Testis (tissue), 2 donors: ENCODE measurements at regions not wholly inside any gene's neighbourhood (a gene's known extent, or its start where the extent isn't known, plus 50 kb on each side); places are given as distances from the start of the nearest gene placed in this dataset.
A peak's percentile ranks its signal among the peaks of the same experiment; 100 is the strongest.

Source experiments
- DNase-seq: peaks from one replicate; pipeline ENCODE4 v3.0.0-alpha.2; 2019
- H3K27ac ChIP-seq, 2 donors: fragments of 200-600 bp; sonication (generic); one replicate each; pipeline ENCODE4 v1.5.1; 2019
- H3K27me3 ChIP-seq: fragments of 200-600 bp; sonication (generic); one replicate; pipeline ENCODE4 v1.5.1; 2019
- H3K36me3 ChIP-seq: fragments of 200-600 bp; sonication (generic); one replicate; pipeline ENCODE4 v1.5.1; 2017; ENCODE audit warnings: low read depth; ENCODE audit errors: missing control alignments
- H3K4me1 ChIP-seq: fragments of 200-600 bp; sonication (generic); one replicate; pipeline ENCODE4 v1.5.1; 2019
- H3K4me3 ChIP-seq, 2 donors: fragments of 200-600 bp; sonication (generic); one replicate each; pipeline ENCODE4 v1.5.1; 2017 to 2019
- H3K9me3 ChIP-seq: fragments of 200-600 bp; sonication (generic); one replicate; pipeline ENCODE4 v1.5.1; 2017
- CTCF ChIP-seq, 3 experiments: fragments of 450-650 bp in 2 of 3; fragments of 200-600 bp in 1 of 3; sonication (generic) in 1 of 3; IDR thresholded peaks; one replicate each; pipeline ENCODE4 v1.5.1; 2016 to 2019; ENCODE audit warnings: antibody characterized with exemption in 3 of 3, mild to moderate bottlenecking in 2 of 3, moderate library complexity in 1 of 3
- POLR2A ChIP-seq: fragments of 450-650 bp; IDR thresholded peaks from one replicate; pipeline ENCODE4 v1.6.1; 2017; ENCODE audit warnings: antibody characterized with exemption, mild to moderate bottlenecking, moderate library complexity
- WGBS, 2 donors: methylation state at CpG; one replicate each; pipeline ENCODE4 v1.1.5; 2018; 5-methylcytosine and 5-hydroxymethylcytosine counted together
- intact Hi-C: fragments of 100-400 bp; cut with DNase I; formaldehyde crosslinking; loops from one replicate; pipeline ENCODE4 v1.15.1; 2023; ENCODE audit warnings: low total_unique reads

GRCh38 chr10:30190577-30191552 is 131.5 kb upstream of the JCAD start:
- DNase-seq, result peak; percentile 89
- H3K27ac ChIP-seq, result peak overlapping the region; percentile 31 to 66
- H3K27me3 ChIP-seq, result no peaks in the 10 kb centered on the region
- peaks cover 7% of the 10 kb centered on the region for H3K4me1 ChIP-seq
- no peak for TF ChIP-seq CTCF (IDR thresholded peaks at IDR 0.05)
- no peak for TF ChIP-seq POLR2A
- H3K36me3 ChIP-seq, result no peaks in the 10 kb centered on the region
- H3K4me3 ChIP-seq, result no peak overlapping the region
- 59 to 75% methylated on average over 14 of the region's 14 CpGs for WGBS, 2 donors
- H3K9me3 ChIP-seq, result no peaks in the 10 kb centered on the region
- intact Hi-C loops, result no loop called here

- 74 to 75% methylated on average over 4 of the region's 4 CpGs for WGBS, 2 donors
- DNase-seq, result no peak
- no peak for TF ChIP-seq POLR2A
- no peak for TF ChIP-seq CTCF (IDR thresholded peaks at IDR 0.05)
- no peaks in the 10 kb centered on the region for H3K27me3 ChIP-seq
- H3K27ac ChIP-seq, result peak overlapping the region in 1 of 2 donors; percentile 23
- intact Hi-C loops, result no loop called here
- H3K4me3 ChIP-seq, result no peak overlapping the region
- H3K36me3 ChIP-seq, result no peaks in the 10 kb centered on the region
- peaks cover 21% of the 10 kb centered on the region for H3K4me1 ChIP-seq
- no peaks in the 10 kb centered on the region for H3K9me3 ChIP-seq
These were observed 129.8 kb upstream of the JCAD start for GRCh38 chr10:30189238-30189580.

- Histone ChIP-seq H3K9me3 (no peaks in the 10 kb centered on the region), H3K4me3 (no peak overlapping the region), H3K4me1 (peaks cover 26% of the 10 kb centered on the region), H3K27ac (peak overlapping the region in 1 of 2 donors; percentile 23), H3K36me3 (no peaks in the 10 kb centered on the region), H3K27me3 (no peaks in the 10 kb centered on the region)
- no peak for TF ChIP-seq POLR2A
- TF ChIP-seq CTCF (IDR thresholded peaks at IDR 0.05), result no peak
- DNase-seq, result no peak
- 68 to 85% methylated on average over 8 to 14 of the region's 14 CpGs for WGBS, 2 donors
- intact Hi-C loops, result no loop called here
These were observed 129.3 kb upstream of the JCAD start for GRCh38 chr10:30188556-30189237.

- H3K4me1 ChIP-seq, result peaks cover 29% of the 10 kb centered on the region
- no peaks in the 10 kb centered on the region for H3K9me3 ChIP-seq
- no peaks in the 10 kb centered on the region for H3K36me3 ChIP-seq
- H3K27ac ChIP-seq, result peak overlapping the region; percentile 23 to 36
- no peak overlapping the region for H3K4me3 ChIP-seq
- intact Hi-C loops, result no loop called here
- TF ChIP-seq CTCF (IDR thresholded peaks at IDR 0.05) (no peak), POLR2A (no peak)
- DNase-seq, result no peak
- 73 to 75% methylated on average over 3 of the region's 3 CpGs for WGBS, 2 donors
- H3K27me3 ChIP-seq, result no peaks in the 10 kb centered on the region
These were observed 128.7 kb upstream of the JCAD start for GRCh38 chr10:30188101-30188500.
